Epithelial cell of esophagus (primary cell): ENCODE measurements at regions not wholly inside any gene's neighbourhood (a gene's known extent, or its start where the extent isn't known, plus 50 kb on each side); places are given as distances from the start of the nearest gene placed in this dataset.

Experiments used
- DNase-seq: peaks from one replicate; pipeline ENCODE4 v3.0.0; 2010; ENCODE audit warnings: low read depth
- H3K4me3 ChIP-seq: 2 replicates; pipeline ENCODE4 v1.5.1; 2011; ENCODE audit warnings: mild to moderate bottlenecking, low read length, control low read depth
- CTCF ChIP-seq: IDR thresholded peaks from 2 replicates; pipeline ENCODE4 v1.5.1; 2011; ENCODE audit warnings: low read depth, mild to moderate bottlenecking, low read length, control low read depth, inconsistent platforms; ENCODE audit not compliant: insufficient read depth; ENCODE audit errors: missing control alignments

GRCh38 chr9:89748021-89748670 lies 143.3 kb downstream of the GADD45G start:
- no peak for TF ChIP-seq CTCF
- no peak for DNase-seq

GRCh38 chr9:89748831-89749499 lies 144.2 kb downstream of the GADD45G start:
- DNase-seq = no peak
- TF ChIP-seq CTCF = no peak
- no peak overlapping the region for H3K4me3 ChIP-seq

More at GRCh38 chr9:89748021-89748670, 143.3 kb downstream of the GADD45G start:
- H3K4me3 ChIP-seq = no peak overlapping the region

GRCh38 chr9:89749500-89750116 lies 144.8 kb downstream of the GADD45G start:
- TF ChIP-seq CTCF = no peak
- no peak for DNase-seq

GRCh38 chr9:89750117-89750791 lies 145.4 kb downstream of the GADD45G start:
- TF ChIP-seq CTCF = no peak
- H3K4me3 ChIP-seq = no peak overlapping the region
- no peak for DNase-seq

More at GRCh38 chr9:89749500-89750116, 144.8 kb downstream of the GADD45G start:
- no peak overlapping the region for H3K4me3 ChIP-seq

- H3K4me3 ChIP-seq = no peak overlapping the region
- TF ChIP-seq CTCF = no peak
- DNase-seq = no peak
Observed at GRCh38 chr9:89751079-89751825, 146.4 kb downstream of the GADD45G start.

- TF ChIP-seq CTCF = no peak
- no peak overlapping the region for H3K4me3 ChIP-seq
- DNase-seq = no peak
Observed at GRCh38 chr9:89752154-89752553, 147.3 kb downstream of the GADD45G start.
